SK-N-SH (cell line): ENCODE measurements at regions not wholly inside any gene's neighbourhood (a gene's known extent, or its start where the extent isn't known, plus 50 kb on each side); places are given as distances from the start of the nearest gene placed in this dataset.

Experiments
- CTCF ChIA-PET: fragments of 300-600, 350-600 bp; formaldehyde crosslinking; extraction: SDS; loops from one replicate; lab custom pipeline; 2021; lab: Yijun Ruan, JAX
- POLR2A ChIA-PET: fragments of 350-600 bp; sonication (Branson Sonifier 250); formaldehyde crosslinking; extraction: SDS; loops from one replicate; lab custom pipeline; 2020; ENCODE audit warnings: antibody characterized with exemption, inconsistent platforms; lab: Yijun Ruan, JAX
- DNase-seq: peaks from one replicate; pipeline ENCODE4 v3.0.0; 2012
- H2AFZ ChIP-seq: fragments of 200-600 bp; sonication (generic); 2 replicates; pipeline ENCODE4 v1.8.1; 2016; ENCODE audit warnings: antibody characterized with exemption, mild to moderate bottlenecking, low read depth
- H3F3A ChIP-seq: fragments of 200-600 bp; sonication (generic); replicated peaks from 2 replicates; pipeline ENCODE3; 2016; ENCODE audit warnings: antibody characterized with exemption, mild to moderate bottlenecking; ENCODE audit not compliant: insufficient read depth
- H3K27ac ChIP-seq, 2 experiments: fragments of 200-500 bp in 1 of 2; fragments of 200-600 bp in 1 of 2; sonication (Bioruptor generic) in 1 of 2; sonication (generic), shearing (Covaris generic) in 1 of 2; 2 replicates each; pipeline versions ENCODE4 v1.5.1 to v1.6.1; 2014 to 2016; ENCODE audit warnings: low read depth in 2 of 2, inconsistent platforms in 1 of 2, low read length in 1 of 2, mild to moderate bottlenecking in 1 of 2, mixed read lengths in 1 of 2
- H3K27me3 ChIP-seq: fragments of 200-600 bp; sonication (generic), shearing (Covaris generic); 2 replicates; pipeline ENCODE4 v1.6.1; 2016; ENCODE audit warnings: mixed run types; ENCODE audit not compliant: insufficient read depth
- H3K36me3 ChIP-seq, 2 experiments: fragments of 200-500 bp in 1 of 2; fragments of 200-600 bp in 1 of 2; sonication (Bioruptor generic) in 1 of 2; sonication (generic) in 1 of 2; replicated peaks in 1 of 2; 2 replicates each; pipeline versions ENCODE3 to v1.5.1; 2014 to 2016; ENCODE audit warnings: low read length in 1 of 2, mild to moderate bottlenecking in 1 of 2; ENCODE audit not compliant: insufficient read depth in 2 of 2, control insufficient read depth in 1 of 2
- H3K4me1 ChIP-seq, 2 experiments: fragments of 200-500 bp in 1 of 2; fragments of 200-600 bp in 1 of 2; sonication (Bioruptor generic) in 1 of 2; sonication (generic), shearing (Covaris generic) in 1 of 2; 2 replicates each; pipeline versions ENCODE4 v1.5.1 to v1.6.1; 2014 to 2016; ENCODE audit warnings: low read depth in 1 of 2, low read length in 1 of 2, mixed run types in 1 of 2; ENCODE audit not compliant: insufficient read depth in 2 of 2, control insufficient read depth in 1 of 2
- H3K4me2 ChIP-seq: fragments of 200-600 bp; sonication (generic), shearing (Covaris generic); 2 replicates; pipeline ENCODE4 v1.6.1; 2017; ENCODE audit warnings: mixed run types
- H3K4me3 ChIP-seq, 2 experiments: fragments of 200-500 bp in 1 of 2; fragments of 200-600 bp in 1 of 2; sonication (Bioruptor generic) in 1 of 2; sonication (generic), shearing (Covaris generic) in 1 of 2; 2 replicates each; pipeline versions ENCODE4 v1.5.1 to v1.8.1; 2014 to 2016; ENCODE audit warnings: low read depth in 2 of 2, inconsistent platforms in 1 of 2, low read length in 1 of 2, mild to moderate bottlenecking in 1 of 2, mixed read lengths in 1 of 2, moderate library complexity in 1 of 2
- H3K79me2 ChIP-seq: fragments of 200-600 bp; sonication (generic); 2 replicates; pipeline ENCODE4 v1.8.1; 2017; ENCODE audit warnings: mild to moderate bottlenecking; ENCODE audit not compliant: insufficient read depth
- H3K9ac ChIP-seq: fragments of 200-600 bp; sonication (generic); 2 replicates; pipeline ENCODE4 v1.6.1; 2017; ENCODE audit warnings: mixed run types
- H3K9me2 ChIP-seq: fragments of 200-600 bp; sonication (generic); 2 replicates; pipeline ENCODE4 v1.6.1; 2017; ENCODE audit warnings: mixed run types
- H3K9me3 ChIP-seq: fragments of 200-600 bp; sonication (generic); 2 replicates; pipeline ENCODE4 v1.6.1; 2017; ENCODE audit warnings: mixed run types, mild to moderate bottlenecking, moderate library complexity
- H4K20me1 ChIP-seq: fragments of 200-600 bp; sonication (generic); 2 replicates; pipeline ENCODE4 v1.6.1; 2017; ENCODE audit warnings: mild to moderate bottlenecking, mixed run types; ENCODE audit not compliant: insufficient read depth
- ELF1 ChIP-seq: IDR thresholded peaks from 2 replicates; pipeline ENCODE4 v1.4.0; 2012
- EZH2phosphoT487 ChIP-seq: fragments of 200-600 bp; sonication (generic); IDR thresholded peaks from 2 replicates; pipeline ENCODE4 v1.6.1; 2017; ENCODE audit warnings: low read depth, mixed run types, mild to moderate bottlenecking, antibody characterized with exemption, moderate library complexity, borderline replicate concordance
- FOSL2 ChIP-seq: IDR thresholded peaks from 2 replicates; pipeline ENCODE4 v1.4.0; 2012; ENCODE audit warnings: low read depth, mild to moderate bottlenecking, moderate library complexity, borderline replicate concordance
- FOXJ3 ChIP-seq: sonication (generic); formaldehyde crosslinking; IDR thresholded peaks from 2 replicates; pipeline ENCODE4 v1.5.1; 2020; ENCODE audit warnings: mild to moderate bottlenecking, missing genetic modification reagents
- FOXM1 ChIP-seq: IDR thresholded peaks from 2 replicates; pipeline ENCODE4 v1.4.0; 2012; ENCODE audit warnings: low read depth, mild to moderate bottlenecking
- GABPA ChIP-seq: IDR thresholded peaks from 2 replicates; pipeline ENCODE4 v1.4.0; 2012; ENCODE audit warnings: low read depth, mild to moderate bottlenecking
- GATA2 ChIP-seq: sonication (generic); formaldehyde crosslinking; IDR thresholded peaks from 2 replicates; pipeline ENCODE4 v1.5.0; 2020; ENCODE audit warnings: mild to moderate bottlenecking, missing genetic modification reagents
- JUND ChIP-seq: IDR thresholded peaks from 2 replicates; pipeline ENCODE4 v1.4.0; 2012
- MAX ChIP-seq: IDR thresholded peaks from 2 replicates; pipeline ENCODE4 v1.4.0; 2012; ENCODE audit warnings: low read depth
- MEF2A ChIP-seq: IDR thresholded peaks from 2 replicates; pipeline ENCODE4 v1.4.0; 2012; ENCODE audit warnings: low read depth, borderline replicate concordance
- MXI1 ChIP-seq: IDR thresholded peaks from 2 replicates; pipeline ENCODE4 v1.6.1; 2012; ENCODE audit warnings: mild to moderate bottlenecking, low read depth, low read length, improper control_type of control experiment
- RXRA ChIP-seq: IDR thresholded peaks from 2 replicates; pipeline ENCODE4 v1.4.0; 2012; ENCODE audit warnings: low read depth, mild to moderate bottlenecking, borderline replicate concordance
- SIN3A ChIP-seq: IDR thresholded peaks from 2 replicates; pipeline ENCODE4 v1.6.1; 2012; ENCODE audit warnings: low read depth, mild to moderate bottlenecking, low read length, moderate library complexity, borderline replicate concordance
- TAF1 ChIP-seq: IDR thresholded peaks from 2 replicates; pipeline ENCODE4 v1.6.1; 2012; ENCODE audit warnings: low read depth, mild to moderate bottlenecking, low read length, moderate library complexity, borderline replicate concordance
- USF2 ChIP-seq: fragments of 150-350 bp; IDR thresholded peaks from 2 replicates; pipeline ENCODE4 v1.6.1; 2017; ENCODE audit warnings: antibody characterized with exemption, low read length, low read depth, borderline replicate concordance
- YY1 ChIP-seq: IDR thresholded peaks from 2 replicates; pipeline ENCODE4 v1.4.0; 2012; ENCODE audit warnings: low read depth, mild to moderate bottlenecking
- WGBS: methylation state at CpG from one replicate; pipeline ENCODE4 v1.1.6; 2017; ENCODE audit warnings: low lambda C conversion rate; 5-methylcytosine and 5-hydroxymethylcytosine counted together
- TF ChIP-seq, protein P1 (sequence below): IDR thresholded peaks from 2 replicates; pipeline ENCODE4 v1.4.0; 2012; ENCODE audit warnings: low read depth, borderline replicate concordance
- TF ChIP-seq, protein P2 (sequence below): fragments of 150-350 bp; IDR thresholded peaks from 2 replicates; pipeline ENCODE4 v1.6.1; 2016; ENCODE audit warnings: mild to moderate bottlenecking, low read depth, low read length

DNA sequence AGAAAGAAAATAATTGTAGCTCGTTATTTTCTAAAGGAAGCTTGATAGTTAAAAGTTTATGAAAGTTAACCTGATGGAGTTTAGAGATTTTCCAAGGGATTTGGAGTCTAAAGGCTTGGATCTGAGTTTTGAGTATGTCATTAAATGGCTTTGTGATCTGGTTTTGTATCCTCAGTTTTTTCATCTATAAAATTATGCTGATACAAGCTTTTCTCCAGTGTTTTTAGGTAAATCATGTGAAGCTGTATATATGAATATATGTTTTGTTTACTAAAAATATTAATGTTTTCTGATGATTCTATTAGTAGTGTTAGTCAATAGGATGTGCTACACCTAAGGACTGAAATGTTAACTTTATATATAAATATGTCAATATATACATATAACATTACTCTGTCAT is 727.8 kb downstream of the CDH11 start:
- WGBS = 21% methylated on average over 1 of the region's 1 CpG
- CTCF ChIA-PET = no interaction called here

More for the DNA sequence above, 727.8 kb downstream of the CDH11 start:
- H3K36me3 ChIP-seq = peaks cover 0 to 5% of the 10 kb centered on the region in 2 experiments
- H2AFZ ChIP-seq = no peak overlapping the region
- no peaks in the 10 kb centered on the region for H3K79me2 ChIP-seq
- peaks cover 3% of the 10 kb centered on the region; the same call in 1 of the 2 replicates for H3K9me3 ChIP-seq
- H3K9me2 ChIP-seq = no peaks in the 10 kb centered on the region
- no peak overlapping the region for H3K4me2 ChIP-seq
- H3K4me1 ChIP-seq = peaks cover 0 to 27% of the 10 kb centered on the region in 2 experiments; a peak in 2 of 4 replicates
- no peak for TF ChIP-seq USF2
- TF ChIP-seq GATA2 (CRISPR knock-in tag) = no peak
- no peak for TF ChIP-seq MEF2A
- TF ChIP-seq FOXM1 = no peak
- no peak for TF ChIP-seq MAX
- TF ChIP-seq RXRA = no peak
- TF ChIP-seq TAF1 = no peak
- no peak for TF ChIP-seq JUND
- TF ChIP-seq FOXJ3 (CRISPR knock-in tag) = no peak
- TF ChIP-seq, protein P1, sequence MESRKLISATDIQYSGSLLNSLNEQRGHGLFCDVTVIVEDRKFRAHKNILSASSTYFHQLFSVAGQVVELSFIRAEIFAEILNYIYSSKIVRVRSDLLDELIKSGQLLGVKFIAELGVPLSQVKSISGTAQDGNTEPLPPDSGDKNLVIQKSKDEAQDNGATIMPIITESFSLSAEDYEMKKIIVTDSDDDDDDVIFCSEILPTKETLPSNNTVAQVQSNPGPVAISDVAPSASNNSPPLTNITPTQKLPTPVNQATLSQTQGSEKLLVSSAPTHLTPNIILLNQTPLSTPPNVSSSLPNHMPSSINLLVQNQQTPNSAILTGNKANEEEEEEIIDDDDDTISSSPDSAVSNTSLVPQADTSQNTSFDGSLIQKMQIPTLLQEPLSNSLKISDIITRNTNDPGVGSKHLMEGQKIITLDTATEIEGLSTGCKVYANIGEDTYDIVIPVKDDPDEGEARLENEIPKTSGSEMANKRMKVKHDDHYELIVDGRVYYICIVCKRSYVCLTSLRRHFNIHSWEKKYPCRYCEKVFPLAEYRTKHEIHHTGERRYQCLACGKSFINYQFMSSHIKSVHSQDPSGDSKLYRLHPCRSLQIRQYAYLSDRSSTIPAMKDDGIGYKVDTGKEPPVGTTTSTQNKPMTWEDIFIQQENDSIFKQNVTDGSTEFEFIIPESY = no peak
- no peak for TF ChIP-seq SIN3A
- TF ChIP-seq YY1 = no peak
- TF ChIP-seq MXI1 = no peak
- TF ChIP-seq, protein P2, sequence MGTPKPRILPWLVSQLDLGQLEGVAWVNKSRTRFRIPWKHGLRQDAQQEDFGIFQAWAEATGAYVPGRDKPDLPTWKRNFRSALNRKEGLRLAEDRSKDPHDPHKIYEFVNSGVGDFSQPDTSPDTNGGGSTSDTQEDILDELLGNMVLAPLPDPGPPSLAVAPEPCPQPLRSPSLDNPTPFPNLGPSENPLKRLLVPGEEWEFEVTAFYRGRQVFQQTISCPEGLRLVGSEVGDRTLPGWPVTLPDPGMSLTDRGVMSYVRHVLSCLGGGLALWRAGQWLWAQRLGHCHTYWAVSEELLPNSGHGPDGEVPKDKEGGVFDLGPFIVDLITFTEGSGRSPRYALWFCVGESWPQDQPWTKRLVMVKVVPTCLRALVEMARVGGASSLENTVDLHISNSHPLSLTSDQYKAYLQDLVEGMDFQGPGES = no peak
- TF ChIP-seq FOSL2 = no peak
- TF ChIP-seq ELF1 = no peak
- no peak for TF ChIP-seq GABPA
- no peak for TF ChIP-seq EZH2phosphoT487
- no peak overlapping the region for H3K9ac ChIP-seq
- no peaks in the 10 kb centered on the region for H4K20me1 ChIP-seq
- no peak overlapping the region for H3K27ac ChIP-seq
- POLR2A ChIA-PET = no interaction called here
- peaks cover 56% of the 10 kb centered on the region for H3F3A ChIP-seq
- H3K27me3 ChIP-seq = no peaks in the 10 kb centered on the region
- no peak overlapping the region for H3K4me3 ChIP-seq
- no peak for DNase-seq
